Endothelial cell of umbilical vein (primary cell): ENCODE measurements at regions not wholly inside any gene's neighbourhood (a gene's known extent, or its start where the extent isn't known, plus 50 kb on each side); places are given as distances from the start of the nearest gene placed in this dataset.

ENCODE experiments used
- BruUV-seq: library from RNA; stranded (reverse); fragments of 400-500 nt; replicated peaks from 2 replicates; lab custom pipeline; 2021; lab: Mats Ljungman, UMichigan
- CTCF ChIA-PET: fragments of 300-600, 350-600 bp; sonication (Branson Sonifier 250); formaldehyde crosslinking; loops from one replicate; lab custom pipeline; 2021; ENCODE audit warnings: antibody characterized with exemption, inconsistent platforms; lab: Charles Lee
- POLR2A ChIA-PET: fragments of 300-600, 350-600 bp; sonication (Branson Sonifier 250); formaldehyde crosslinking; loops from one replicate; lab custom pipeline; 2021; ENCODE audit warnings: antibody characterized with exemption, inconsistent platforms; lab: Charles Lee
- DNase-seq: peaks from one replicate; pipeline ENCODE4 v3.0.0-alpha.2; 2011; ENCODE audit warnings: low read depth, low spot score
- FAIRE-seq: peaks from 2 replicates; lab custom pipeline; 2011; peaks lifted over from hg19 to GRCh38; lab: Jason Lieb, UNC
- H2AFZ ChIP-seq: 2 replicates; pipeline ENCODE4 v1.6.0; 2012; ENCODE audit warnings: low read depth, low read length, control low read depth, inconsistent platforms
- H3K27ac ChIP-seq: 2 replicates; pipeline ENCODE4 v1.5.1; 2011; ENCODE audit warnings: low read depth, mild to moderate bottlenecking, control low read depth, low read length, moderate library complexity; ENCODE audit not compliant: insufficient read depth
- H3K27me3 ChIP-seq, 2 experiments: 2 replicates each; pipeline versions ENCODE4 v1.6.0 to v1.6.1; 2011; ENCODE audit warnings: low read length in 2 of 2, mixed read lengths in 1 of 2; ENCODE audit not compliant: control insufficient read depth in 2 of 2, insufficient read depth in 2 of 2
- H3K36me3 ChIP-seq, 2 experiments: 2 replicates in 1 of 2; 3 replicates in 1 of 2; pipeline ENCODE4 v1.5.1; 2011; ENCODE audit warnings: low read length in 2 of 2, mild to moderate bottlenecking in 1 of 2, moderate library complexity in 1 of 2; ENCODE audit not compliant: control insufficient read depth in 2 of 2, insufficient read depth in 2 of 2; ENCODE audit errors: extremely low read depth in 1 of 2
- H3K4me1 ChIP-seq: 3 replicates; pipeline ENCODE4 v1.5.1; 2011; ENCODE audit warnings: mild to moderate bottlenecking, low read length; ENCODE audit not compliant: control insufficient read depth, insufficient read depth; ENCODE audit errors: extremely low read depth
- H3K4me2 ChIP-seq: 2 replicates; pipeline ENCODE4 v1.6.1; 2011; ENCODE audit warnings: low read length, control low read depth, mixed read lengths; ENCODE audit not compliant: insufficient read depth
- H3K4me3 ChIP-seq, 3 experiments: fragments of 200-600 bp in 1 of 3; sonication (generic), shearing (Covaris generic) in 1 of 3; replicated peaks in 1 of 3; 2 replicates each; pipeline ENCODE4 v1.5.1; 2011 to 2016; ENCODE audit warnings: control low read depth in 3 of 3, low read length in 3 of 3, mild to moderate bottlenecking in 2 of 3, inconsistent platforms in 1 of 3, low read depth in 1 of 3, moderate library complexity in 1 of 3; ENCODE audit not compliant: insufficient read depth in 1 of 3
- H3K79me2 ChIP-seq: 2 replicates; pipeline ENCODE4 v1.6.0; 2012; ENCODE audit warnings: low read length, inconsistent platforms; ENCODE audit not compliant: control insufficient read depth, insufficient read depth
- H3K9ac ChIP-seq: replicated peaks from 2 replicates; pipeline ENCODE3; 2011; ENCODE audit warnings: low read length, control low read depth; ENCODE audit not compliant: insufficient read depth; ENCODE audit errors: extremely low read depth
- H3K9me1 ChIP-seq: replicated peaks from 3 replicates; pipeline ENCODE4 v1.6.0; 2011; ENCODE audit warnings: mild to moderate bottlenecking, low read length; ENCODE audit not compliant: control insufficient read depth, insufficient read depth; ENCODE audit errors: extremely low read depth
- H3K9me3 ChIP-seq: replicated peaks from 2 replicates; pipeline ENCODE4 v1.5.1; 2012; ENCODE audit warnings: low read length, inconsistent platforms; ENCODE audit not compliant: control insufficient read depth, insufficient read depth
- H4K20me1 ChIP-seq: replicated peaks from 2 replicates; pipeline ENCODE3; 2011; ENCODE audit warnings: mild to moderate bottlenecking, low read length; ENCODE audit not compliant: control insufficient read depth, insufficient read depth; ENCODE audit errors: extremely low read depth
- EZH2 ChIP-seq: IDR thresholded peaks from 2 replicates; pipeline ENCODE4 v1.6.1; 2012; ENCODE audit warnings: borderline replicate concordance, low read depth, mild to moderate bottlenecking, moderate library complexity, low read length, inconsistent platforms; ENCODE audit not compliant: severe bottlenecking
- FOS ChIP-seq: IDR thresholded peaks from 2 replicates; pipeline ENCODE4 v1.6.1; 2011; ENCODE audit warnings: mild to moderate bottlenecking, low read length, moderate library complexity, borderline replicate concordance; ENCODE audit not compliant: insufficient read depth
- GATA2 ChIP-seq: IDR thresholded peaks from 2 replicates; pipeline ENCODE4 v1.7.0; 2011; ENCODE audit warnings: low read depth, mild to moderate bottlenecking, moderate library complexity, mixed read lengths, low read length; ENCODE audit not compliant: insufficient read length, insufficient read depth
- JUN ChIP-seq: IDR thresholded peaks from 2 replicates; pipeline ENCODE4 v1.6.1; 2011; ENCODE audit warnings: borderline replicate concordance, low read depth; ENCODE audit not compliant: insufficient read length, insufficient read depth
- MYC ChIP-seq: IDR thresholded peaks from one replicate; pipeline ENCODE4 v1.6.1; 2011; ENCODE audit warnings: mild to moderate bottlenecking, low read depth, low read length
- POLR2A ChIP-seq: IDR thresholded peaks from 2 replicates; pipeline ENCODE4 v1.6.1; 2012; ENCODE audit warnings: low read depth, mild to moderate bottlenecking, control low read depth, low read length
- POLR2AphosphoS5 ChIP-seq: IDR thresholded peaks from 2 replicates; pipeline ENCODE4 v1.6.1; 2012; ENCODE audit warnings: low read depth, mild to moderate bottlenecking, control low read depth, low read length, moderate library complexity; ENCODE audit not compliant: insufficient read depth
- dilution Hi-C: fragments of 300-500 bp; cut with MboI; formaldehyde crosslinking; loops from one replicate; pipeline ENCODE4 v1.15.0; 2019; ENCODE audit warnings: low sequenced_read_pairs; ENCODE audit not compliant: extremely low pct_ligation_motif_present
- intact Hi-C: fragments of 100-400 bp; cut with micrococcal nuclease; formaldehyde crosslinking; loops from one replicate; pipeline ENCODE4 v1.10.0; 2022
- TF ChIP-seq, protein P1 (sequence below): IDR thresholded peaks from 2 replicates; pipeline ENCODE4 v1.6.1; 2011; ENCODE audit not compliant: insufficient read depth, insufficient read length
- TF ChIP-seq, protein P2 (sequence below), 2 donors: IDR thresholded peaks; 1 replicate in 1 of 2; 2 replicates in 1 of 2; pipeline ENCODE4 v1.5.1; 2011; ENCODE audit warnings: low read length in 2 of 2, mild to moderate bottlenecking in 2 of 2, moderate library complexity in 2 of 2, control low read depth in 1 of 2, inconsistent platforms in 1 of 2, low read depth in 1 of 2; ENCODE audit not compliant: insufficient read depth in 1 of 2; ENCODE audit errors: extremely low read depth in 1 of 2

DNA sequence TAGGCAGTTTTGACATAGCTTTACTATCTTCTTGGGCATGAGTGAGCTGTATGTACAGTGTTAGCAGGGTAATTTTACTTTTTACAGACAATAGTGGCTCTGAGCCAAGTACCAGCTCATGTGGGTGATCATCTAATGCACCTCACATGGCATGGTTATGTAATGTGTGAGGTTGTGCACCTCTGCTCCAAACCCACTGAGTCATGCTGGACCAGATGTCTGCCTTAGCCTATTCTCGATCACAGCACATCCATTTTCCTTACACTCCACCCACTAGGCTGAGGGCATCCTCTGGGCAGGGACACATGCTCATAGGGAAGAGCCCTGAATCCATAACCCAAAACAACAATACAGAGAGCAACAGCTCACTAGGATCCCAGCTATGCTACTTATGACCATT lies 71.6 kb upstream of the FBXL4 start:
- POLR2A ChIA-PET = no interaction called here
- Histone ChIP-seq H3K4me2 (no peak overlapping the region), H3K27ac (no peak overlapping the region), H3K4me1 (no peaks in the 10 kb centered on the region), H2AFZ (no peak overlapping the region), H3K79me2 (no peaks in the 10 kb centered on the region), H3K36me3 (no peaks in the 10 kb centered on the region), H3K9me3 (no peaks in the 10 kb centered on the region), H3K4me3 (no peak overlapping the region), H3K9ac (no peak overlapping the region), H4K20me1 (no peaks in the 10 kb centered on the region), H3K9me1 (no peaks in the 10 kb centered on the region), H3K27me3 (no peaks in the 10 kb centered on the region)
- DNase-seq = no peak
- intact Hi-C loops (no loop called here), dilution Hi-C loops (no loop called here)
- no peak for TF ChIP-seq FOS
- TF ChIP-seq EZH2 = no peak
- no peak for TF ChIP-seq MYC
- TF ChIP-seq GATA2 = no peak
- no peak for TF ChIP-seq JUN
- TF ChIP-seq, protein P1, sequence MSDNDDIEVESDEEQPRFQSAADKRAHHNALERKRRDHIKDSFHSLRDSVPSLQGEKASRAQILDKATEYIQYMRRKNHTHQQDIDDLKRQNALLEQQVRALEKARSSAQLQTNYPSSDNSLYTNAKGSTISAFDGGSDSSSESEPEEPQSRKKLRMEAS = no peak
- BruUV-seq = no TSS peak
- CTCF ChIA-PET = no interaction called here
- FAIRE-seq = no peak

DNA sequence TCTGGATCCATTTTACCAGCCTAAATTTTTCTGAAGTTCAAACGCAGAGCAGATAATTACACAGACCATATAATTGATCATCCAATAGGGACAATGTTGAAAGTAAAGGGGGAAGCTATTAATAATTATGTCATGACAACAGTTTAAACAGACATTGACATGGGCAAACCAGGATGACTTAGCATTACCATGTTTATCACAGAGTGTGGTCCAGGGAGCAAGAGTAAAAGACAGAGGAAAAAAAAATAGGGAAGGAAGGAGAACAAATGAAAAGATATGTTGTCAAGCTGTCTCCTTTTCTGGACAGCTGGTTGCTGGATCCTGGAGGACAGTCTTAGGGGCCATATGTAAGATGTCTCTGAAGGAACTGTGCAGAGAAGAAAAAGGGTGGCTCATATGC lies 69.4 kb upstream of the FBXL4 start:
- Histone ChIP-seq H3K36me3 (no peaks in the 10 kb centered on the region), H3K4me1 (no peaks in the 10 kb centered on the region), H3K9me1 (no peaks in the 10 kb centered on the region), H2AFZ (no peak overlapping the region), H3K27ac (no peak overlapping the region), H3K79me2 (no peaks in the 10 kb centered on the region), H3K27me3 (no peaks in the 10 kb centered on the region), H4K20me1 (no peaks in the 10 kb centered on the region), H3K9ac (no peak overlapping the region), H3K4me2 (no peak overlapping the region), H3K9me3 (no peaks in the 10 kb centered on the region), H3K4me3 (no peak overlapping the region)
- TF ChIP-seq GATA2 (no peak), JUN (no peak), EZH2 (no peak), FOS (no peak), POLR2A (no peak), MYC (no peak), POLR2AphosphoS5 (no peak)
- TF ChIP-seq, protein P1 = no peak
- TF ChIP-seq, protein P2, sequence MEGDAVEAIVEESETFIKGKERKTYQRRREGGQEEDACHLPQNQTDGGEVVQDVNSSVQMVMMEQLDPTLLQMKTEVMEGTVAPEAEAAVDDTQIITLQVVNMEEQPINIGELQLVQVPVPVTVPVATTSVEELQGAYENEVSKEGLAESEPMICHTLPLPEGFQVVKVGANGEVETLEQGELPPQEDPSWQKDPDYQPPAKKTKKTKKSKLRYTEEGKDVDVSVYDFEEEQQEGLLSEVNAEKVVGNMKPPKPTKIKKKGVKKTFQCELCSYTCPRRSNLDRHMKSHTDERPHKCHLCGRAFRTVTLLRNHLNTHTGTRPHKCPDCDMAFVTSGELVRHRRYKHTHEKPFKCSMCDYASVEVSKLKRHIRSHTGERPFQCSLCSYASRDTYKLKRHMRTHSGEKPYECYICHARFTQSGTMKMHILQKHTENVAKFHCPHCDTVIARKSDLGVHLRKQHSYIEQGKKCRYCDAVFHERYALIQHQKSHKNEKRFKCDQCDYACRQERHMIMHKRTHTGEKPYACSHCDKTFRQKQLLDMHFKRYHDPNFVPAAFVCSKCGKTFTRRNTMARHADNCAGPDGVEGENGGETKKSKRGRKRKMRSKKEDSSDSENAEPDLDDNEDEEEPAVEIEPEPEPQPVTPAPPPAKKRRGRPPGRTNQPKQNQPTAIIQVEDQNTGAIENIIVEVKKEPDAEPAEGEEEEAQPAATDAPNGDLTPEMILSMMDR (IDR thresholded peaks at IDR 0.05; ENCODE audit: extremely low read depth in 1 of 2, insufficient read depth in 1 of 2, low read depth in 1 of 2, low read length in 2 of 2) = no peak
- no TSS peak for BruUV-seq
- intact Hi-C loops = no loop called here
- CTCF ChIA-PET = no interaction called here
- POLR2A ChIA-PET = no interaction called here
- FAIRE-seq (no peak), DNase-seq (no peak)
- dilution Hi-C loops = no loop called here
